ENCODE measurements at regions not wholly inside any gene's neighbourhood (a gene's known extent, or its start where the extent isn't known, plus 50 kb on each side); places are given as distances from the start of the nearest gene placed in this dataset.
A peak's percentile ranks its signal among the peaks of the same experiment; 100 is the strongest.

DNA sequence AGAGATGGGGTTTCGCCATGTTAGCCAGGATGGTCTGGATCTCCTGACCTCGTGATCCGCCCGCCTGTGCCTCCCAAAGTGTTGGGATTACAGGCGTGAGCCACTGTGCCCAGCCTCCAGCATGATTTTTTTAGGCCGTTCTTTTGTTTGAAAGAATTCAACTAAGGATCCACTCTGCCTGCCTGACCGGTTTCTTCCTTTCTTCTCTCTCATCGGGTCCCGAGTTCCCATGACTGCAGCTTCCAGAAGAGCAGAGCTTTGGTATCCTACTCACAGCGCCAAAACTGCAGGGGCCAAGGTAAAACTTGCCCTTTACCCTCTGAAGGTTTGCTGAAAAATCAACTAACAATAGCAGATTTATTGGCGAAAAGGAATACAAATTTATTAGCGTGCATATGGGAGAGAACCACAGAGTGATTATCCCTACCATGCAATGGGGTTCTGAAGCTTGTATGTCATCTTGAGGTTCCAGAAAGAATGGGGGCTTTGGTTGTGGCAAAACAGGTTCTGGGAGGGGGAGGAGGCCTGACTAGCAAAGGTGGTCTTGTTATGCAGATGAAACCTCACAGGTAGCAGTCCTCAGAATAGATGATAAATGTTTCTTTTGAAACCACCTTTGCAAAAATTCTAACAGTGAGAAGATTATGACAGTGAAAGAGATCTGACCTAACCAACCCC, 87.0 kb upstream of the MSH6 start (continued):
- TF ChIP-seq, protein P1, sequence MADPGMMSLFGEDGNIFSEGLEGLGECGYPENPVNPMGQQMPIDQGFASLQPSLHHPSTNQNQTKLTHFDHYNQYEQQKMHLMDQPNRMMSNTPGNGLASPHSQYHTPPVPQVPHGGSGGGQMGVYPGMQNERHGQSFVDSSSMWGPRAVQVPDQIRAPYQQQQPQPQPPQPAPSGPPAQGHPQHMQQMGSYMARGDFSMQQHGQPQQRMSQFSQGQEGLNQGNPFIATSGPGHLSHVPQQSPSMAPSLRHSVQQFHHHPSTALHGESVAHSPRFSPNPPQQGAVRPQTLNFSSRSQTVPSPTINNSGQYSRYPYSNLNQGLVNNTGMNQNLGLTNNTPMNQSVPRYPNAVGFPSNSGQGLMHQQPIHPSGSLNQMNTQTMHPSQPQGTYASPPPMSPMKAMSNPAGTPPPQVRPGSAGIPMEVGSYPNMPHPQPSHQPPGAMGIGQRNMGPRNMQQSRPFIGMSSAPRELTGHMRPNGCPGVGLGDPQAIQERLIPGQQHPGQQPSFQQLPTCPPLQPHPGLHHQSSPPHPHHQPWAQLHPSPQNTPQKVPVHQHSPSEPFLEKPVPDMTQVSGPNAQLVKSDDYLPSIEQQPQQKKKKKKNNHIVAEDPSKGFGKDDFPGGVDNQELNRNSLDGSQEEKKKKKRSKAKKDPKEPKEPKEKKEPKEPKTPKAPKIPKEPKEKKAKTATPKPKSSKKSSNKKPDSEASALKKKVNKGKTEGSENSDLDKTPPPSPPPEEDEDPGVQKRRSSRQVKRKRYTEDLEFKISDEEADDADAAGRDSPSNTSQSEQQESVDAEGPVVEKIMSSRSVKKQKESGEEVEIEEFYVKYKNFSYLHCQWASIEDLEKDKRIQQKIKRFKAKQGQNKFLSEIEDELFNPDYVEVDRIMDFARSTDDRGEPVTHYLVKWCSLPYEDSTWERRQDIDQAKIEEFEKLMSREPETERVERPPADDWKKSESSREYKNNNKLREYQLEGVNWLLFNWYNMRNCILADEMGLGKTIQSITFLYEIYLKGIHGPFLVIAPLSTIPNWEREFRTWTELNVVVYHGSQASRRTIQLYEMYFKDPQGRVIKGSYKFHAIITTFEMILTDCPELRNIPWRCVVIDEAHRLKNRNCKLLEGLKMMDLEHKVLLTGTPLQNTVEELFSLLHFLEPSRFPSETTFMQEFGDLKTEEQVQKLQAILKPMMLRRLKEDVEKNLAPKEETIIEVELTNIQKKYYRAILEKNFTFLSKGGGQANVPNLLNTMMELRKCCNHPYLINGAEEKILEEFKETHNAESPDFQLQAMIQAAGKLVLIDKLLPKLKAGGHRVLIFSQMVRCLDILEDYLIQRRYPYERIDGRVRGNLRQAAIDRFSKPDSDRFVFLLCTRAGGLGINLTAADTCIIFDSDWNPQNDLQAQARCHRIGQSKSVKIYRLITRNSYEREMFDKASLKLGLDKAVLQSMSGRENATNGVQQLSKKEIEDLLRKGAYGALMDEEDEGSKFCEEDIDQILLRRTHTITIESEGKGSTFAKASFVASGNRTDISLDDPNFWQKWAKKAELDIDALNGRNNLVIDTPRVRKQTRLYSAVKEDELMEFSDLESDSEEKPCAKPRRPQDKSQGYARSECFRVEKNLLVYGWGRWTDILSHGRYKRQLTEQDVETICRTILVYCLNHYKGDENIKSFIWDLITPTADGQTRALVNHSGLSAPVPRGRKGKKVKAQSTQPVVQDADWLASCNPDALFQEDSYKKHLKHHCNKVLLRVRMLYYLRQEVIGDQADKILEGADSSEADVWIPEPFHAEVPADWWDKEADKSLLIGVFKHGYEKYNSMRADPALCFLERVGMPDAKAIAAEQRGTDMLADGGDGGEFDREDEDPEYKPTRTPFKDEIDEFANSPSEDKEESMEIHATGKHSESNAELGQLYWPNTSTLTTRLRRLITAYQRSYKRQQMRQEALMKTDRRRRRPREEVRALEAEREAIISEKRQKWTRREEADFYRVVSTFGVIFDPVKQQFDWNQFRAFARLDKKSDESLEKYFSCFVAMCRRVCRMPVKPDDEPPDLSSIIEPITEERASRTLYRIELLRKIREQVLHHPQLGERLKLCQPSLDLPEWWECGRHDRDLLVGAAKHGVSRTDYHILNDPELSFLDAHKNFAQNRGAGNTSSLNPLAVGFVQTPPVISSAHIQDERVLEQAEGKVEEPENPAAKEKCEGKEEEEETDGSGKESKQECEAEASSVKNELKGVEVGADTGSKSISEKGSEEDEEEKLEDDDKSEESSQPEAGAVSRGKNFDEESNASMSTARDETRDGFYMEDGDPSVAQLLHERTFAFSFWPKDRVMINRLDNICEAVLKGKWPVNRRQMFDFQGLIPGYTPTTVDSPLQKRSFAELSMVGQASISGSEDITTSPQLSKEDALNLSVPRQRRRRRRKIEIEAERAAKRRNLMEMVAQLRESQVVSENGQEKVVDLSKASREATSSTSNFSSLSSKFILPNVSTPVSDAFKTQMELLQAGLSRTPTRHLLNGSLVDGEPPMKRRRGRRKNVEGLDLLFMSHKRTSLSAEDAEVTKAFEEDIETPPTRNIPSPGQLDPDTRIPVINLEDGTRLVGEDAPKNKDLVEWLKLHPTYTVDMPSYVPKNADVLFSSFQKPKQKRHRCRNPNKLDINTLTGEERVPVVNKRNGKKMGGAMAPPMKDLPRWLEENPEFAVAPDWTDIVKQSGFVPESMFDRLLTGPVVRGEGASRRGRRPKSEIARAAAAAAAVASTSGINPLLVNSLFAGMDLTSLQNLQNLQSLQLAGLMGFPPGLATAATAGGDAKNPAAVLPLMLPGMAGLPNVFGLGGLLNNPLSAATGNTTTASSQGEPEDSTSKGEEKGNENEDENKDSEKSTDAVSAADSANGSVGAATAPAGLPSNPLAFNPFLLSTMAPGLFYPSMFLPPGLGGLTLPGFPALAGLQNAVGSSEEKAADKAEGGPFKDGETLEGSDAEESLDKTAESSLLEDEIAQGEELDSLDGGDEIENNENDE (IDR thresholded peaks at IDR 0.05; ENCODE audit: insufficient replicate concordance, low read length), result peak; percentile 80
- TF ChIP-seq, protein P2, sequence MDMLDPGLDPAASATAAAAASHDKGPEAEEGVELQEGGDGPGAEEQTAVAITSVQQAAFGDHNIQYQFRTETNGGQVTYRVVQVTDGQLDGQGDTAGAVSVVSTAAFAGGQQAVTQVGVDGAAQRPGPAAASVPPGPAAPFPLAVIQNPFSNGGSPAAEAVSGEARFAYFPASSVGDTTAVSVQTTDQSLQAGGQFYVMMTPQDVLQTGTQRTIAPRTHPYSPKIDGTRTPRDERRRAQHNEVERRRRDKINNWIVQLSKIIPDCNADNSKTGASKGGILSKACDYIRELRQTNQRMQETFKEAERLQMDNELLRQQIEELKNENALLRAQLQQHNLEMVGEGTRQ (IDR thresholded peaks at IDR 0.05; ENCODE audit: low read length), result no peak
- TF ChIP-seq, protein P3, sequence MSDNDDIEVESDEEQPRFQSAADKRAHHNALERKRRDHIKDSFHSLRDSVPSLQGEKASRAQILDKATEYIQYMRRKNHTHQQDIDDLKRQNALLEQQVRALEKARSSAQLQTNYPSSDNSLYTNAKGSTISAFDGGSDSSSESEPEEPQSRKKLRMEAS (IDR thresholded peaks at IDR 0.05), result no peak
- TF ChIP-seq BCL11A (IDR thresholded peaks at IDR 0.05; ENCODE audit: low read depth in 2 of 2, low read length in 2 of 2), result no peak
- no peak for TF ChIP-seq CHD1 (IDR thresholded peaks at IDR 0.05; ENCODE audit: low read depth, low read length)
- TF ChIP-seq TBP (IDR thresholded peaks at IDR 0.05; ENCODE audit: low read depth, low read length), result no peak
- peak; percentile 100 for TF ChIP-seq ASH2L (IDR thresholded peaks at IDR 0.05; ENCODE audit: low read length)
- no peak for TF ChIP-seq RFX5 (IDR thresholded peaks at IDR 0.05; ENCODE audit: borderline replicate concordance, low read depth, low read length)
- peak; percentile 68 for TF ChIP-seq POU5F1 (IDR thresholded peaks at IDR 0.05; ENCODE audit: low read depth, low read length)
- no peak for TF ChIP-seq RXRA (IDR thresholded peaks at IDR 0.05; ENCODE audit: insufficient read depth, low read depth, low read length)
- TF ChIP-seq CREB1 (IDR thresholded peaks at IDR 0.05), result no peak

All from H1 (cell line).